ENCODE measurements at regions not wholly inside any gene's neighbourhood (a gene's known extent, or its start where the extent isn't known, plus 50 kb on each side); places are given as distances from the start of the nearest gene placed in this dataset.
"Not testable (repeated sequence)": the region's sequence is repeated elsewhere in the genome, so short reads cannot be mapped to it uniquely, and the experiment has no call there.

DNA sequence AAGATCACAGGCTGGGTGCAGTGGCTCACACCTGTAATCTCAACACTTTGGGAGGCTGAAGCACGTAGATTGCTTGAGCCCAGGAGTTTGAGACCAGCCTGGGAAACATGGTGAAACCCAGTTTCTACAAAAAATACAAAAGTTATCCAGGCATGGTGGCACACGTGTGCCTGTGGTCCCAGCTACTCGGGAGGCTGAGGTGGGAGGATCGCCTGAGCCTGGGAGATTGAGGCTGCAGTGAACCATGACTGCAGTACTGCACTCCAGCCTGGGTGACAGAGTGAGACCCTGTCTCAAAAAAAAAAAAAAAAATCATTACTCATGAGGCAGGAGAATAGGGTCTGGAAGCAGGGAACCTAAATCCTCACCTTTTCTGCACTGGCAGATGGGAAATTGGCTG lies 79.1 kb upstream of the CLDN5 start:
- DNase-seq = not testable (repeated sequence)

DNA sequence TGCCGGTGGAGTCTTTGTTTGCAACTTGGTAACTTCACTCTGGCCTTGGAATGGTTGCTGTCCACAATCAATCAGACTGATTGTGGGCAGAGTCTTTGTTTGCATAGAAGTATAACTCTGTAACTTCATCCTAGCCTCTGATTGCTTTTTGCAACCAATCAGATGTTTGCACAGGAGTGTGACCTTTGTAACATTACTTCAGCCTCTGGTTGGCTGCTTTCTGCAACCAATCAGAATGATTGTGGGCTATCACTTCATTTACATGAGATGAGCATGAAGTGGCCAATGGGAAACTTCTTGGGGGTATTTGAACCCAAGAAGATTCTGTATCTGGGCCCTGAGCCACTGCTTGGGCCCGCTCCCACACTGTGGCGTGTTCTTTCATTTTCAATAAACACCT lies 79.6 kb upstream of the CLDN5 start:
- no peak for DNase-seq

DNA sequence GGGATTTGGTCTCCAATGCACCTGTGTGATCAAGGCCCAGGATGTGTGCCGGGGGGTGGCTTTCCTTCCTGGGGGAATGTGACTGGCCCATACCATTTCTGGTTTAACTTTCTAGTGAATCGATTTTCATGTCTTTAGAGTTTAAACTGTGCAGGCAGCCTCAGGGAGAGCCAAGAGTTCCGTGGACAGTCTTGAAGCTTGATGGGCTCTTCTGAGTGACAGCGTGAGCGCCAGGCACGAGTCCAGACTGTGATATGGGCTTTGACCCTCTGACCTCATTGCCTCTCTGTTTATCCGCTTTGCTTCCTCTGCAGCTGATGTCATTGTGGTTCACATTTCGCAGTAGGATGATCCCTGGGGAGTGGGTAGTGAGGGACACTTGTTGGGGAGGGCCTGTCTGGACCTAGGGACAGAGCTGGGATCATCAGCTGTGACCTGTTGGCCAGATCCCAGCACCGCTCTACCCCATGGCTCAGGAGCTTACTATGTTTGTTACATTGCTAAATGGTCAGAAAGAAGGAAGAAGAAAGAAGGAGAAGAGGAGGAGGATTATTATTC lies 80.6 kb upstream of the CLDN5 start:
- no peak for DNase-seq

DNA sequence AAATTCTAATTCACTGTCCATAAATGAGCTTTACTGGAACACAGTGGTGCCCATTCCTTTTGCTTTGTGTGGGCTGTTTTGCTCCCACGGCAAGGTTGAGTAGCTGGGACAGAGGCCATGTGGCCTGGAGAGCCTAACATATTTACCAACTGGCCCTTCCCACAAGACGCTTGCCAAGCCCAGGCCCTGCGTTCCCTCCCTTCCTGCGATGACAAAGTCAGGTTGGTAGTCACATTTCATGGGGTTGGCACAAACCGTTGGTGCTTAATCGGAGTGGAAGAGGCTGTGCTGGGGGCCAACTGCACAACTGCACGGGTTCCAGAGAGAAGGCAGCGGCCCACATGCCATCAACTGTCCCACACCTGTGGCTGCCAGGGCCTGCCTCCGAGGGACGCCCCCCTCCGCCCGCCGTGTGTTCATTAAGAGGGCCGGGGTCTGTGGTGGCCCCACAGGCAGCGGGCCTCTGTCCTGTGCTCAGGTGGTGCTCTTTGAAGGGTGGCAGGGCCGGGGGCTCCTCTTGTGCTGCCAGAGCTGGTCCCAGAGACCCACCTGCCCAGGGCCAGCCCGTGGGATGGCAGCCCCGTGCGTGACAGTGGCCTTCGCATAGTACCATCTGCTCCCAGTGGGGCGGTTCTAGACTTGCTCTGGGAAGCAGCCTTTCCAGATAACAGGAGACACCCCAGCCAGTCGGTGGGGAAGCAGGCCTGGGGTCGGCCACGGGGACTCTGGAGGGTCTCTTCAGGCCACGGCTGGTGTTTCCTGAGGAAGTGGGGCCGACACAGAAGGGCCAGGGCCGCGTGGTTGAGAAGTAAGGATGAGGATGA lies 81.5 kb upstream of the CLDN5 start:
- no peak for DNase-seq

DNA sequence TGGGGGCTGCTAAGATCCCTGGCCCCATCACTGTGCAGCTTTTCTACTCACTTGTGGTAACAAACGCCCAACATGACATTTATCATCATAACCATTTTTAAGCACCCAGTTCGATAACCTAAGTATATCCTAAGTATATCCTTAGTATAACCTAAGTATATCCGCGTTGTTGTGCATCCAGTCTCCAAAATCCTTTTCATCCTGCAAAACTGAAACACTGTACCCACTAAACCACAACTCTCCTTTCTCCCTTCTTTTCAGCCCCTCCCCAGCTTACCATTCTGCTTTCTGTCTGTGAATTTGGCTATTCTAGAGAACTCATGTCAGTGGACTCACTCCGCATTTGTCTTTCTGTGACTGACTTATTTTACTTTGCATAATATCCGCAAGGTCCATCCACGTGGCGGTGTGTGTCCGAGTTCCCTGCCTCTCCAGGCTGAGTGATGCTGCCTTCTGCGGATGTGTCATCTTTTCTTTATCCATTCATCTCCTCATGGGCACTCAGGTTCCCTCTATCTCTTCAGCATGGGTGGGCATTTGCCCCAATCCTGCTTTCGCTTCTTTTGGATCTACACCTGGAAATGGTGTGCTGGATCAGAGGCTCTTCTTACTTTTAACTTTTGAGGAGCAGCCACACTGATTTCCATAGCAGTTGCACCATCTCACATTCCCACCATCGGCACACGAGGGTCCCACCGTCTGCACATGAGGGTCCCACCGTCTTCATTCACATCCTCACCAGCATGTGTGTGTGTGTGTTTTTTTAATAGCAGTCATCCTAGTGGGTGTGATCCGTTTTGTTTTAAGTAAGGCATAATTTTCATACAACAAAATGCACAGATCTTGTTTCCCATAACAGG lies 82.4 kb upstream of the CLDN5 start:
- DNase-seq = no peak

DNA sequence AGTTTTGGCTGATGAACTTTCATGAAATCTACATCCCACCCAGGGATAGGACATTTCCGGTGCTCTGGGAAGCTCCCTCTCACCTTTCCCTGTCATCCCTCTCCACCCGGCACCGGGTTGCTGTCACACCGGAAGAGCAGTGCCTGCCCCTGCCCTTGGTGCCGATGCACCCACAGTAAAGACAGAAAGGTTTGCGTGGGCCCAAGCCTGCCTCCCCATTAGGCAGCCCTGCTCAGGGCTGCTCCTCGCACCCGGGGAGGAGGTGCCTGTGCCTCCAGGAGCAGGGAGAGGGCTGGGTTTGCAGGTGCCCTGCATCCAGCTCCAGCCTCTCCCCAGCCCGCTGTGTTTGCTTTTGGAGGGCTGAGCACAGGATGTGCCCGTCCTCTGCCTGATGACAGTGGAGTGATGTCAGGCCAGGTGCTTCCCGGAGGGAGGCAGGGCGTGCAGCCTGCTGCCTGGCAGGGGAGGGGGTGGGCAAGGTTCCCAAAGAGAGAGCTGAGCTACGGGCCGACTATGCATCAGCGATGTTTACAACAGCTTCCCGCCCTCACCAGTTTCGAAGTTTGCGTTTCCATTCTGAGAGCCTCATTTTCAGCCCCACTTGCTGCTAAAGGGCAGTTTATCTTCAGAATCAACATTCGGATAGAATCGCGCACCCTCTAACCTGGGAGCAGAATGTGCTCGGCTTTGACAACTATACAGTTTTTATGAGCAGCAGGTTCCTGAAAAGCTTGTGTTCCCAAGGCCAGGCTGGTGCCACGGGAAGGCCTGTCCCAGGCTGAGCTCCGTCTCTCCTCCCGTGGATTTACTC lies 83.2 kb upstream of the CLDN5 start:
- no peak for DNase-seq

DNA sequence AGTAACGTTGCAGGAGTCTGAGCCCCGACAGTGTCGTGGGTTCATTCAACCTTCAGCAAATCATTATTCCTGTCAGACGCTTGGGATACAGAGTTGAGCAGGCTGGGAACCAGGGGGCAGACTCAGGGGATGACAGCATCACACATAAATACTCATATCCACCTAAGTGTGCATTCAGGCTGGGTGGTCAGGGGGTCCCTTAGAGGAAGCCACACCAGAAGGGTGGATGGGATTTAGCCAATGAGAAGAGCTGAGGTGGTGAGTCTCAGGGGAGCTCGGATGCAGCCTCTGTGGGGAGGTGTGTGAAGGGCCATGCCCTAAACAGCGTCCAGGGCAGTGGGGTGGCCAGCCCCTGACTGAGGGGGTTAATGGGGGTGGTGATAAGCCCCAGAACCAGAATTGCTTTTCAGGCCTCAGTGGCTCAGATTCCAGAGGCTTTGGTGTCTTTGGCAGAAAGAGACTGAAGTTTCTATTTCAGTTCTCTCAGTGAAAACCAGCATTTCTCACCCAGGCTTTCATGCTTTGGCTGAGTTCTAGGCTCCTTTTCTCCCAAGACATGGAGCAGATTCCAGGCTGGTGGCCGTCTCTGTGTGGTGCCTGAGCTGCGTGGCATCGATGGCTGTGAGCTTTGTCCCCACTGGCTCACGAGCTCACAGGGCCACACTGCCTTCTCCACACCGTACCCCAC lies 83.9 kb upstream of the CLDN5 start:
- no peak for DNase-seq

DNA sequence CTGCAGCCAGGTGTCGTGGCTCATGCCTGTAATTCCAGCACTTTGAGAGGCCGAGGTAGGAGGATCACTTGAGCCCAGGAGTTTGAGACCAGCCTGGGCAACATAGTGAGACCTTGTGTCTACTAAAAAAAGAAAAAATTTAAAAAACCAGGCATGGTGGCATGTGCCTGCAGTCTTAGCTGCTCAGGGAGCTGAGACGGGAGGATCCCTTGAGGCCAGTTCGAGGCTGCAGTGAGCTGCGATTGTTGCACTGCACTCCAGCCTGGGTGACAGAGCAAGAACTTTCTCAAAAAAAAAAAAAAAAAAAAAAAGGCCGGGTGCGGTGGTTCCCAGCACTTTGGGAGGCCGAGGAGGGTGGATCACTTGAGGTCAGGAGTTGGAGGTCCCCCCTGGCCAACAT lies 85.5 kb upstream of the CLDN5 start:
- not testable (repeated sequence) for DNase-seq

DNA sequence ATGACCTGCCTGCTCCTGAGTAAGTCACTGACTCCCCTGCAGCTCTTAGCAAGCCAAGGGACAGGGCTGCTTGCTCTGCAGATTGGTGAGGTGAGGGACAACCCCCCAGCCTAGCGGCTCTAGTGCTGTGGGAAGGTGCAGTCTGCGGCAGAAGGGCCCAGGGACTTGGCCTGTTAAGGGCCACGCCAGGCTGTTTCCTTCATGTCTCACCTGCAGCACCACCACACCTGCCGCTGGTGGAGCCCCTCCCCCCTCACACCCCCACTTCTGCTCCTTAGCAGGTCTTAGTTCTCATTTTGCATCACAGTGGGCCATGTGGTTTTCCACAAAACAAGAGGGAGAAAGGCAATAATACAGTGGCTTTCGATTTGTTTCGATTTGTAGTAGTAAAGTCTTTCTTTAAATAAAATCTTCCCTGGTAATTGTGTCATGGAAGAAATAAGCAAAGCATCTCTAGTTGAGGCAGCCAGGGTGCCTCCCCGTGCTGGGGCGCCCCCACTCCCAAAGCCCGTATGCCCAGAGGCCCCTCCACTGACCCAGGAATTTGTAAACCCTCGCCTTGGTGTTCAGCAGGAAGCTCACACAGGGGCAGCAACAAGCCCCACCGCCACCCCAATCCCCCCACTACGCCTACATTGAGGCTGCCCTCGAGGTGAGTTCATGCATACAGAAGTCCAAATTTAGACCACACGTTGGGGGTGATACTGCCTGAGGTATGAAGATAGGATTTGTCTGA lies 86.5 kb upstream of the CLDN5 start:
- DNase-seq = no peak

DNA sequence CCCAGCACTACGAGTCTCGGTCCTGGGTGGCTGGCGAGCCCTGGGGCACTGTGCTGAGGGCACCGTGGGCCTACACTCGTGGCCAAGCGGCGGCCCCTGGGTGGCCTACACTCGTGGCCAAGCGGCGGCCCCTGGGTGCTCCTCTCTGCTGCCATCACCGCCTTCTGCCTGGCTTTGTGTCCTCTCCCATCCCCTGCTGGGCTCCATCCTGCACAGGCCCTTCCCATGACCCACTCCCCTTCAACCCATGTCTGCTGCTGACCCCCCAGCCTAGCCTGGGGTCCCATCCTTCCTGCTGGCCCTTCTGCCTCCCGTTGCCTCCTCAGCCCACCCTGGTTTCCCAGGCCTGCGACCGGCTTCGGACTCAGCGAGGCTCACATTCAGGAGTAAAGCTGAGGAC lies 87.4 kb upstream of the CLDN5 start:
- no peak for DNase-seq

DNA sequence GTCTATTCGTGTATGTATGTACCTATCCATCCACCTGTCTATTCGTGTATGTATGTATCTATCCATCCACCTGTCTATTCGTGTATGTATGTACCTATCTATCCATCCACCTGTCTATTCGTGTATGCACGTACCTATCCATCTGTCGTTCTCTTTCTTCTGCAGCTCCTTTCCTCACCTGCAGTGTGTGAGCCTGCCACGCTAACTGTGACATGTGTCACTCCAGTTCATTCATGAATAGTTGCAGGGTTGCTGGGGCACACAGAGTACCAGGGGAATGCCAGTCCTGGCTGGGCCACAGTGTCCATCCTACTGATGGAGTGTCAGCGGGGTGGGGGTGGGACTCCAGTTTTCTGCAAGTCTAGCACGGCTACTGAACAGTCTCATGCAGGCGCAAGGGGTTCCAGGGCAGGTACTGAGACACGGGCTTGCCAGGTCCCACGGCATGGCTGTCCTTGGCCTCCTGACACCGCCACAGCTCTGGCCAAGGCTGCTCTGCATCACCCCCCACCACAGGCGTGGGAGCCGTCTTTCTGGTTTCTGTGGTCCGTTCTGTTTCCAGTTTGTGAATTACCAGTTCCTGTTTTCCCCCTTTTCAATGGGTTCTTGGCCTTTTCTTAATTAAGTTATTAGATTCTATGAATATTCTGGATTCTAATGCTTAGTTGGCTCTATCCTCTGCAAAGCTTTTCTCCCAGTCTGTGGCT lies 88.8 kb upstream of the CLDN5 start:
- no peak for DNase-seq

DNA sequence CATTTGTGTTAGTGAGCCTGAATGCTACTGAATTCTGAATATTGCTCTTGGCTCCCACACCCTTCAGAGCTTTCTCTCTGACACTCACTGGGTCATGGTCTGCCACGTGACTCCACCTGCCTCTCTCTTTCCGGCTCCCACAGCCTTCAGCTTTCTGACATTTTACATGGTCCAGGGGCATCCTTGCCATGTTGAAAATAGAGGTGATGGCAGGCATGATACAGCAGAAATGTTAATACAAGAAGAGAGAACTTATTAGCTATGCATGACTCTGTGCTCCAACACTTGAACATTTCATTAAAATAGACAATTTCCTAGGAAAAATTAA lies 90.3 kb upstream of the CLDN5 start:
- no peak for DNase-seq

DNA sequence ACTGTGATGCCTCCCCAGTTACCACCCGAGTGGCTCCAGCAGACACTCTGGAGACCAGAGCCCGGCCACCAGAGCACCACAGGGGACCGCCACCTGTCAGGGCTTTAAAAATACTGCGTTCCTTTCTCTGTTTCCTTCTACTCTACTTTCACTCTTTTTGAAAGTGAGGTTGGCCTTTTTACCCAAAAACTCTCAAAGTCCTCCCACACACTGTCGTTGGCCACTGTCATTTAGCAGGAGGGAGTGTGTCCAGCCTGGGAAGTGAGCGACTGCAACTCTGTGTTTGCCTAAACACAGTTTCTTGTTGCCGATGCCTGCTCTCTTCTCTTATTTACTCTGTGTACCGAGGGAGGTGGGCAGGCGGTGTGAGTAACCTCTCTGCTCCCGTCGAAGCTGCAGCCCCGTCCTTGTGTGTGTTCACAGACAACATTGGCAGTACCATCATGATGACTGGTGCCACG lies 90.8 kb upstream of the CLDN5 start:
- no peak for DNase-seq

DNA sequence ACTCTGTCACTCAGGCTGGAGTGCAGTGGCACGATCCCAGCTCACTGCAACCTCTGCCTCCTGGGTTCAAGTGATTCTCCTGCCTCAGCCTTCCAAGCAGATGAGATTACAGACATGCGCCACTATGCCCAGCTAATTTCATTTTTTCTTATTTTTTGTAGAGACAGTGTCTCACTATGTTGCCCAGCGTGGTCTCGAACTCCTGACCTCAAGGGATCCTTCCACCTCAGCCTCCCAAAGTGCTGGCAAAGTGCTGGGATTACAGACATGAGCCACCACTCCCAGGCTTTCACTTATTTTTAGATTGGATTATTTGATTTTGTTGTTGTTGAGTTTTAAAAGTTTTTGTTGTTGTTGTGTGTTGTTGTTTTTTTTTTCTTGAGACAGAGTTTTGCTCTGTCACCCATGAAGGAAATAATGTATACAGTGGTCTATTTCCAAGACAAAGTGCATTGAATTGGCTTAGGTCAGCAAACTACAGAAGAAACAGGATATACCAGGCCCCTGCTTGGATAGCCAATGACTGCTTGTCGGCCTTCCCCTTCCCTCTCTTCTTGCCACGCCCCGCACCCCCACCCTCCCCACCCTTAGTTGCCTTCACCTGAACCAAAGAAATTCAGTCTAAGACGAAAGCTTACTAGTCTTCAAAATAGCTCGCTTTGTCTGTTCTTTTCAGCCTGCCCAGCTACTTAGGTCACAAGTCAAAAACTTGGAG lies 91.8 kb upstream of the CLDN5 start:
- no peak for DNase-seq

DNA sequence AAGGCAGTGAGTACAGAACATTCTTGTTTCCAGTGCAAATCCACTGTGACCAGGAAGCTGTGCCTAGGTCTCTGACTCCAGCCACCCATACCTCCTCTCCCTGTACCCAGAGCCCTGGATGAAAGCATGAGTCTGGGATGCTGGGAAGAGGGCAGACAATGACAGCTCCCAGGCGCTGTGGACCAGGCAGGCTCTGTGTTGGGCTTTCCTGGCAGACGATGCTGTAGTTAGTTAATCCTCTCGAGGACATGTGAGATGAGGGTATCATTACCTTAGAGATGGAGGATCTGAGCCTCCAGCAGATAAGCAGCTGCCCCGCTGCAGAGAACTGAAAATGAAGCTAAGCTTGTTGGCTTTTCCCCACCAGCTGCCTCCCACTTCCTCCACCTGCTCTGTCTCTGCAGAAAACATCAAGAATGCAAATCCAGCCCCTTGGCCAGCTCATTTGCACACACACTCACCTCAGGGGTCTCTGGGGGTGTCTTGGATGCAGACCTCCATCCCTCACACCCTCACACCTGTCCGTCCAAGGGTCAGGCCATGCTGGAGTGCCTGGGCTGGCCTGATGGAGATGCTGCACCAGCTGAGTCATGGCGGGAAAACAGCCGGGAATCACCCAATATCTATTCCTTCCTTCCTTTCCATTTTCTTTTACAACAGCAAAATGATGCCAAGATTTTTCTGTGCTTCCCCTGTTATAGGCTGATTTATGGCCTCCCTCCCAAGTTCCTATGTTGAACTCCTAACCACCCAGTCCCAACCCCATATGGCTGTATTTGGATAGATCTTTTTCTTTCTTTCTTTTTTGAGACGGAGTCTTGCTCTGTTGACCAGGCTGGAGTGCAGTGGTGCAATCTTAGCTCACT lies 94.9 kb upstream of the SEPTIN5 start:
- no peak for DNase-seq

DNA sequence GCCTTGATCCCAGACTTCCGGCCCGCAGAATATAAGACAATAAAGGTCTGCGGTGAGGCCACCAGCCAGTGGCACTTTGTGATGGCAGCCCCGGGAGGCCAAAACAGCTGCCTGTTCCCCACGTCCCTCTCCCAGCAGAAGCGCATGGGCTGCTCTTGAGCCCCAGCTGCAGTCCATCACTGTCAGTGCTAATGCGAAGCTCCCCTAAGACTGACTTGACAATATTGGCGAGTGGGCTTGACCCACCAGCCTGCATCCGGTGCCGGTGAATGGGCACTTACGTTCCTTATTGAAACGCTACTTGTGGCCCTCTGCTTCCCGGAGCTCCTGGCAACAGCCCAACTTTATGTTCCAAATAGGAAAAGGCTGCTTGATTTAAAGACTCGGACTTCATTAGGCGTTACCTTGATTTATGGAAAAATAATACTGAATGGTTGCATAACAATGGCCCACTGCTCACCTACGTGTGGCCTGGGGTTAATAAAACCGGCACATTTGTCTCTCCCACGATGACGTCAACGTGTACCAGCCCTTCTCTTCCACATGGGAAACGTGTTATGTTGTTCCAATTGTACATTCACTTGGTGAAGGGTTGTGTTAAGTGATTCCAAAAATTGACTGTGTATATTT lies 93.4 kb upstream of the SEPTIN5 start:
- DNase-seq = no peak

DNA sequence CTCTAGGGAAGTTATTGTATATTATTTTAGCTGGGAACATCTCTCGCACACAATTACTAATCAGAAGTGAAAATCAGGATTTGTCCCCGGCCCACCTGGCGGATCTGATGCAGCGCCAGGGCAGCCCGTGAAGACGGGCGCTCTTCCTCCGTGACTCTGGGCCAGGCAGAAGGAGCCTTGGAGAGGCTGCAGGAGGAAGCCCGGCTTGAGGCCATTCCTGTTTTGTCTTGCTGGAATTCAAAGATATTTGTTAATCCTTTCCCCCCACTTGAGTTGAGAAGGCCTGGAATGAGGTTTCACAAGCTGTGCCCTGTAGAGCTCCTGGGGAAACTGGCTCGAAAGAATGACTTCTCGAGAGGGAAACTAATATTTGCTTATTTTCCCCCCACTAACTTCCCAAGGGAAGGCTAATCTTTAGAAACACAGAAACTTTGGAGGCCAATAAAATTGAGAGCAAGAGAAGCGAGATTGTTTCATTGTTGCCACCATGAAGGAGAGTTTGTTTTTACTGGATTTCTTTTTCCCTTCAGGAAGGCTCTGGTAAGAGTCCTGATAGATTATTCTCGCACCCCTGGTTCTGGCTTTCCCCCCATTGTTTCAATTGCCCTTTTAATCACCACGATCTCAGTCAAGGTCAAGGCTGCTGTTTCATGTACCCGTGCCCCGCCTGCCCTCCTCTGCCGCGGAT lies 92.8 kb upstream of the SEPTIN5 start:
- DNase-seq = no peak

DNA sequence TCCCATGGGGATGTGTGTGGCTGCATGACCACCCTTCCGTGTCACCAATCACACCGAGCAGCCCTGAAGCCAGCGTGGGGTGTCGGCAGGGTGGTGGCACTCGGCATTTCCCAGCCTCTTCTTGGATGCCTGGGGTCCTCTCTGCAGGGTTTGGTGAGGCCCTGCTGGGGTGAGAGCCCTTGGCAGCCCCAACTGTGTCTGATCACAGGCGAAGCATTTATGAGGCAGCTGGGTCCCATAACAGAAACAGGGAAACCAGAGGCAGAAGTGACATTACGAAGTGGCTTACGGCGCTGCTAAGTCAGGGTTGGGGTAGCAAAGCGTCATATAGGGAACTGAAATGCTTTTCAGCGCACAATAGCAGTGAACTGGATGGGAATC lies 92.3 kb upstream of the SEPTIN5 start:
- DNase-seq = no peak
